Occipital lobe (tissue), 1 donor: ENCODE measurements at regions not wholly inside any gene's neighbourhood (a gene's known extent, or its start where the extent isn't known, plus 50 kb on each side); places are given as distances from the start of the nearest gene placed in this dataset.

ENCODE experiments used
- DNase-seq: peaks from one replicate; lab custom pipeline; 2025; lab: John Stamatoyannopoulos, UW

DNA sequence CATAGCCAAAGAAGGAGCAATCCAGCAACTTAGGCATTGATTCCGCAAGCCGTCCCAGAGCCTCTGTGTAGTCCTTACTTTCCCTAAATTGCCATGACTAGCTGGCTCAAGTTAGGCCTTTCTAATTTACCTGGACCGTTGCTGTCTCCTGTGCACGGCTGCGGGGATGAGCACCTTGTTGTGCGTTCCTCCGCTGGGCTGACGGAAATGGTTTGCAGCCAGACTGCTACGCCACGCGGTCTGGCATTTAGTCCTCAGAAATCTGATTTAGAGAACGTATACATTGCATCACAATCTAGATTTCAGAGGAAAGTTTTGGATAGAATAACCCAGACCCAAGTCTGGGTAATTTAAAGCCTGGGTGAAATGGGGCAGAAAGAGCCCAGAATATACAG, 133.2 kb upstream of the ARHGAP5 start:
- no peak for DNase-seq

DNA sequence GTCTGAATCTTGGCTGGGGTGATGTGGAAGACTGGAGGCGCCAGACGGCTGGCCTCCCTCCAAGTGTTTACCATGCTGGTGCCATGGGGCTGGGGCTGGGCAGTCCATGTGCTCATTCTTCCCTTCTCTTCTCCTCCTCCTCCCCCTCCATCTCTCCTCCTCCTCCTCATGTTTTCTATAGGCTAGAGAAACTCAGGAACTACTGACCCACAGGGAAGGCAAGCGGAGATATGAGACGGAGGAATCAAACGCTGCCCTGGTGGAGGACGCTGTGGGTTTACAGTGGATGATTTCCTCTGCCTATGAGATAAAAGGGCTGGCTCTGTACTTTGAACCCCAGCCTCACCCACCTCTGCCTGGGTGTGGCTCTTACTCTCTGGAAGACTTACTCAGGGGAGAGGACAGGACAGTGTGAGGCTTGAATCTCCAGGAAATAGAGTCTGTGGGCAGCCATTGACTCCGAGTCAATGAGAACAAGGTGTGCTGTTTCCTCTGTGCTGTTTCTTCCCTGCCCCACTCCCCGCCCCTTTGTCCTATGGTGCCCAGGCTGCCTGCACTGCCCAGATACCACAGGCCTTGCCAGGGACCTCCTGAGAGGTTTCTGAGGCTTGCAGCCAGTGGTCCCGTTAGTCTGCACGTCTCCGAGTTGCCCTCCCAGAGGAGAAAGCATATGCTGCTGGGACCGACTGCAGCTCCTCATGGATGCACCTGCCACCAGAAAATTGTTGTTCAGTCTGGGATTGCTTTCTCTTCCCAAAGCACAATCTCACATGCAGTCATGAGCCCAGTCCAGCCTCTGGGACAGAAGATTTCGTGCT, 132.6 kb upstream of the ARHGAP5 start:
- DNase-seq, result no peak

DNA sequence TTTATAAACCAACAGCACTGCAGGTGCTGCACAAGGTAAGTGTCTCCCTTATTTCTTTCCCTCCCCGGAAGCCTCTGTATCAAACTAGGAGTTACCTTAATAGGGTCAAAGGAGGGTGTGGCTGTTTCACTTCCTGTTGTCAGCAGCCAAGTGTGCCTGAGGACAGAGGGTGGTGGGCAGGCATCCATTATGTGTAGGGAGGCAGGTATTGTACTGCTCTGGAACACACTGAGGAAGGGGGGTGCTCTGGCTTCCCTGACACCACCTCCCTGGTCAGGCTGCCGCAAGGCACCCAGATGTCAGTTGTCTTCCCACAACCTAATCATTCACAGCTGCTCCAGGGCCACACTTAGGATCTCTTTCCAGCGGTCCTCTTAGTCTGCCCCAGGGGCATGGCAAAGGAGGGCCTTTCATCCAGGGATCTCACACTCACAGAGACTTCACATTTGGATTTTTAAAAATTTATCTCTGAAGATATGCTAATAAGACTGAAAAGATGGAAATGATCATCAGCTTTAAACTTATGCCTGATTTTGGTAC, 132.0 kb upstream of the ARHGAP5 start:
- no peak for DNase-seq

DNA sequence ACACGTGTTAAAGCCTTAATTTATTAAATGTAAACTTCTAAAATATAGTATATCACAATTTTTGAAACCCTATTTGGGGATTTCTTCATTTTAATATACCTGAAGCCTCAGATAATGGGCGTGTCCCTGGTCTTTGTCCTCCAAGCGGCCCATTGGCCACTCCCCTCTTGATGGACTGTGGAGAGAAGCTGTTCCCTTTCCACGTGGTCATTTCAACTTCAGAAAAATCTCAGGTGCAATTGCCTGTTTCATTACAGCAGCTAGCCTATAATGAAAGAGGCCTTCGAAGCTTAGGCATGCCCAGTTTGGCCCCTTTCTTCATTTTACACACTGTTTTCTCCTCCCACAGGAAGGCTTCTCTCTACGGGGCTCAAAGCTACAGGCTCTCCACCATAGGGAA, 131.4 kb upstream of the ARHGAP5 start:
- DNase-seq, result no peak

DNA sequence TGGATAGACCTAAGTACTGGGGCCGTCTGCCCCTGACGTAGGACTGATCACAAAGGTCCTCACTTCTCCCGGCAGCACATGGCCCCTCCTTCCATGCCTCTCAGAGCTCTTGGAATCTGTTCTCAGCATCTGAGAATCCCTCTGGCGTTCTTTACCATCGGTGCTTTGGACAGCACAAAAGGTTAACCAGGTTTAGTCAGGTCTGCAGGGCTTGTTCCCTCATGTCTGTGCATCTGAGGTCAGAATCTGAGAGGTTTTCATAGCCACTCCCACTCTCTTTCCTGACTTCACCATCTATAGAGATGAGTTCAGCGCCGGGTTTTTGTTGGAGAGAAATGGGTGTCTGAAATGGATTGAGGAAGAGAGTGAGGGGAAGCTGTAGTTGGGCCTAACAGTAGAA, 130.0 kb upstream of the ARHGAP5 start:
- DNase-seq, result no peak

DNA sequence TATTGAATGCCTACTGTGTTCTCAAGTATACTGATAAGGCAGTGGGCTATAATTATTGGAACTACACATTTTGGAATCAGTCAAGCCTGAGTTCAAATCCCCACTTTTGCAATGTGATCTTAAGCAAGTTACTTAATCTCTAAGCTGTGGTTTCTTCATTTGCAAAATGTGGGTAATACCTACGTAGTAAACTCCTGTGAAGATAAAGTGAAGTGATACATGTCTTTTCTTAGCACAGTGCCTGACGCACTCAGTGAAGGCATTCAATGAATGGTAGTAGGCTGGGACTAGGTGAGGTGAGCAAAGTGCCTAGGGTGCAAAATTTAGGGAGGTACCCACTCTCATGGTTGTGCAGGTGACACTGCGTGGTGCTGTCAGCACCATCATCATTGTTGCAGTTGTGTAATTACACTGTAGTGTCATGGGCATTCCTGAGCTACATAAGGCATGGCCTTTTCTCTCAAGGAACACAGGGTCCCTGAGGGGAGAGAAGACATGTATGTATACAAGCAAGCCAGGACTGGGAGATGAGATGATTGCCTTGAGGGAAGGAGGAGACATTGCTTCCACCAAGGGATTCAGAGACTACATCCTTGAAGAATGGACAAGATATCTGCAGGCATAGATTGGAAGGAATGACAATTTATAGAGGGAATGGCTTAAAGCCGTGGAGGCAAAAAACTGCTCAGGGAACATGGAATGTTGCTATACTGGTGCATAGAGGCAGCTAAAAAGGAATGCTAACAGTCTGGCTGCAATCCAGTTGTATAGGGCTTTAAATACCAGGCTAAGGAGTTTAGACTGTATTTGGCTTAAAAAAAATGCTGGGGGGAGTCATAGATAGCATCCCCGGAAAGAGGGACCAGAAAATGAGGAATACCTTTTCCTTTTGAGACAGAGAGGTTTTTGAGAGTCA, 129.2 kb upstream of the ARHGAP5 start:
- DNase-seq, result no peak

DNA sequence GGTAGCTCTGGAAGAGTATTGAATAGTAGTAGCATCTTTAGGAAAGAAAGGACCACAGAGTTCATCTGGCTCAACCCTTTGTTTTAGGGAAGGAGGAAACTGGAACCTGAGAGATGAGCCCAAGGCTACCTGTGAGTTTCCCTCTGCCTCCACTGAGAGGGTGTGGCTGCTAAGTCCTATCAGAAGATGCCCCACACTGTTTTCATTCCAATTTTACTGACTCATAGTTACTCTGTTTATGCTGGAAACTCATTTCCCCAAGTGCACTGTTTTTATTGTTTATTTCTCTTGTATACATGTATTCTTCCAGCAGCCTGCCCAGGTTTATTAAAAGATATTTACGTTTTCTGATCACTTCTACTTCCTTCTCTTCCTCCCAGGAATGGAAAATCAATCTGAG, 127.4 kb upstream of the ARHGAP5 start:
- DNase-seq, result no peak

DNA sequence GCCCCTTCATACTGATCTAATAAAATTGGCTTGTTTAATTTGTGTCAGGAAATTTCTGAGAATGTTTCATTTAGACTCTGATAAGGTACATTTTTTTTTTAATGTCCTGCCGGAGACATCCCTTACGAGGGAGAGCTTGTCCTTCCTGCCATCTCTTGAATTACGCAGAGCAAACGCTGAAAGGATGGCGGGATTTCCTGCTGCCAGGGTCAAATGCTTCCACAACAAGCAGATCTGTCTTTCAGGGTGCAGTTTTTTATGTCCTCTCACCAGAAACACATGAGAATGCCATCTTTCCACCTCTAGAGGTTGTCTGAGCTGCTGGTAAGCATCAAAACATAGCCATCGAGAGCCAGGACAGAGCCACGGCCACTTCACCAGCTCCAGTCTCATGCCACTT, 126.8 kb upstream of the ARHGAP5 start:
- DNase-seq, result no peak

DNA sequence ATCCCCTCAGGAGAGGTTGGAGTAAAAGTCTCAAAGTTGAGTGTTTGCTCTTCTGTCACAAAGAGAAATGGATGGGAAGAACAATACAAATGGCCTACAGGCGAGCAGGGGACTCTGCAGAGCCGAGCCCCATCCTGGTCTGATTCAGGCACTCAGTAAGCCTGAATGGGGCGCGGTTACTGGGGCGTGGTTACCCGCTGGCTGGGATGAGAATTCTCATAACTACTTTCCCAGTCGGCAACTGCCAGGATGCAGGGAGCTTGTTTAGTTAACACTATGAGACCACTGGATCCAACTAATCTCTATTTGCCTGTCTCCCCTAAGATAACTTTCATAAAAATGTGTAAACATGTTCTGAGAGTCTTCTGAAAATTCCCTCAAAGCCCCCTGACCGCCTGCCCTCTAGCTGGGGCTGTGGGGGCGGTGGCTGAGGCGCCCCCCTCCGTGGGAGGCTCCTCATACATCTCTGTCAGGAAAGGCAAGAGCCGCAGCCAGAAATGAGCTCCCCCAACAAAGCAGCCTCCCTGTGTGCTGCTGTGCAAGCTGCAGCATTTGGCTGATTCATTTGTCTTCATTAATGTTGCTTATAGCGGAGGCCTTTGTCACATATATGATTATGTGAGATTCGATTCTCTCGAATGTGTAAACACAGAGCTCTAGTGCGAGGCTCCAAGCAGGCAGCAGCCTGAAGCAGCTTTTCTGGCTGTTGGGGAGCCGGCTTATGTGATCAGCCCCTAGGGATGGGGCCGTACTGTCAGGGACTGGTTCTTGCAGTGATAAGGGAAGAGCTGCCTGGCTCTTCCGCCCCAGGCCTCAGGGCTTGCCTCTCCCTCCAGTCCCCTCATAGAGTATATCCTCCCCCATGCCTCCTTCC, 126.1 kb upstream of the ARHGAP5 start:
- DNase-seq, result no peak

DNA sequence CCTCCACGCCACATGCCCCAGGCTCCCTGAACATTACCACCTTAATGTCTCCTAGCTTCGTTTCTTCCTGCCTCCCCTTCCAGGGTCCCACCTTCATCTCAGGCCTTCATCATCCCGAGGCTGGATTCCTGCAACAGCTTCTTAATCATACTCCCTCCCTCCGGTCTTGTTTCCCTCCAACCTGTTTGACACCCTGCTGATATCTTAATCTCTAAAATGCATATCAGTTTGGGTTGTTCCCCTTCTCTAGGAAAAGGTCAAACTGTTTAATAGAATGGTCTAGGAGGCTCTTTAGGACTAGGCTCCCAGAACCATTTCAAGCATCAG, 125.5 kb upstream of the ARHGAP5 start:
- no peak for DNase-seq

DNA sequence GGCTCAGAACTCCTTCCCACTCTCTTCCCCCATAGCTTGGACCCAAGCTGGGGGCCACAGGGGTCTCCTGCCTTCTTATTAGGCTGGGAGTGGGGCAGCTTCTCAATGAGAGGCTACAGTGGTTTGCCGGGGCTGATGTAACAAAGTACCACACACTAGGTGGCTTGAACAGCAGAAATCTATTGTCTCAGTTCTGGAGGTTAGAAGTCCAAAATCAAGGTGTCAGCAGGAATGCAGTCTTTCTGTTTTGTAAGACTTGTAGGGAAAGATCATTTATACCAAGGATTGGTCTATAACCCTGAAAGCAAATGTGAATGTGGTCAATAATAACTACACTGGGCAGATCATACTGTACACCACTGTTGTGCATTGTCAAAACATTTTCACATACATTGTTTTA, 124.5 kb upstream of the ARHGAP5 start:
- no peak for DNase-seq

DNA sequence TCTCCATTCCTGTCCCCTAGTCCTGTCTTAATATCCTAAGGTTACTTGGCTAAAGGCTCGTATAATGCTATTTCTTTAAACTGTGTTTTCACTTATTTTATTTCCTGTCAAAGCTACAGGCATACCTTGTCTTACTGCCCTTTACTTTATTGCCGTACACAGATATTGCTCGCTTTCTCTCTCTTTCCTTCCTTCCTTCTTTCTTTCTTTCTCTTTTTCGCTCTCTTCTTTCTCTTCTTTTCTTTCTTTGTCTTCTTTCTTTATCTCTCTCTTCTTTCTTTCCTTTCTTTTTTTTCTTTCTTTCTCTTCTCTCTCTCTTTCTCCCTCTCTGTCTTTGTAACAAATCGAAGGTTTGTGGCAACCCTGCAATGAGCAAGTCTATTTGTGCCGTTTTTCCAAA, 123.9 kb upstream of the ARHGAP5 start:
- no peak for DNase-seq

DNA sequence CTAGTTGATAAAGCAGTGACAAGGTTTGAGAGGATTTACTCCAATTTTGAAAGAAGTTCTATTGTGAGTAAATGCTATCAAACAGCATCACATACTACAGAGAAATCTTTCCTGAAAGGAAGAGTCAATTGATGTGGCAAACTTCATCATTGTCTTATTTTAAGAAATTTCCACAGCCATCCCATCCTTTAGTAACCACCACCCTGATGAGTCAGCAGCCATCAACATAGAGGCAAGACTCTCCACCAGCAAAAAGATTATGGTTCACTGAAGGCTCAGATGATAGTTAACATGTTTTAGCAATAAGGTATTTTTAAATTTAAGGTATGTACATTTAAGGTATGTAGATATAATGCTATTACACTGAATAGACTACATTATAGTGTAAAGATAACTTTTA, 122.1 kb upstream of the ARHGAP5 start:
- DNase-seq, result no peak

DNA sequence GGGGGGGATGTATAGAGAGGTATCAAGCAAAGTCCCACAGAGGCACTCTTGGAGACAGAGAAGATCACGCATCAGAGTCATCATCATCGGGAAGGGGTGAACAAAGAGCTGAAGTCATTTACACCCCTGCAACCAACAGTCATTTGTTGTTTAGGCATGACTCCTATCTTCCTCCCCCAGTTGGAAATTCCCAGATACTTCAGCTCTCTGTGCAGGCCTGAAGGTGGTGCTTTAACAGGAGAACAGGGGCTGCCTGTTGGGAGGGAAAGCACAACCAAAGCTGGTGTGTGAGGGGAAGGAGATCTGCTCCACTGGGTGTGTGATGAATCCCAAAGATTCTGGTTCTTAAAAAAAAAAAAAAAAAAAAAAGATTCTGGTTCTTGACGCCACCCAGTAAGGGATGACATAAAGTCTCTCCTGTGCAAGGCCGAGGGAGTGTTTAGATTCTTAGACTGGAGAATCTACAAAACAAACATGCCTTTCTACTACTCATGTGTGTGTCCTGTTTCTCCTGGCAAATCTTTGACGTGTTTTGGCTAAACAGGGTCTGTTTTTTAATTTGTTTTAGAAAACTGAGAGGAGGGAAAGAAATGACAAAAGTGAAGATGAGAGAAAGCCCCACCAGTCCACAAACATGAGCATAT, 121.0 kb upstream of the ARHGAP5 start:
- no peak for DNase-seq

DNA sequence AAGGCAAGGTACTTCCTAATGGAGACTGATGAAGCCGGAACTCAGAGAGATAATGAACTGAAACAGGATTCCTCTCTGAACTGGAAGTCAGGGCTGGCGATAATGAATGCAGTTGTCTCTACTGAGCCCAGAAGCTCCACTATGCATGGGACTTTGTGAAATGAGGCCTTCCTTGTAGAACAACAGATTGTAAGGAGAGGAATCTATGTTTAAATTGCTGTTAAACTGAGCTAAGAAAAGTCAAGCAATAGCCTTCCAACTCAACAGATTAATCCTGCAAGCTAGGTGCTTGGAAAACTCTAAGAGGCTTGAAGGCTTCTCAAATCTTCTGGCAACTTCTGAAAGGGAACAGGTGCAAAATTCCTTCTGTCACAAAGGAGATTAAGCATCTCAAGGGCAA, 119.5 kb upstream of the ARHGAP5 start:
- no peak for DNase-seq

DNA sequence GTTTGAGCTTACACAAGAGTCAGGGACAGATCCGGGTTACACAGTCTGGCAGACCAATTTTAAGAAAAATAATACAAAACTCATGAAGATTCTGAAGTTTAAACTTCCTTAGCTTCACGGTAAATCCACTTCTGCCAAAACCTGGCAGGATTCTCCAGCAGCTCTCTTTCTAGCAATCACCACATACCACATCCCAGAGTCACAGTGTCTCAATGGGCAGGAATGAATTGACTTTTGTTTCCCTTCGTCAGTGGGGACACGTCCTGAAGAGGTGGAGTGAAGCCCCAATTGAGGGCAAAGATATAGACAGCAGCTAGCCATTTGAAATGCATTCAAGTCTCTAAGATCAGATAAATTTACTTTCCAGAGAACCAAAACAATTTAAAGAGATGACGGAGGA, 117.1 kb upstream of the ARHGAP5 start:
- no peak for DNase-seq

DNA sequence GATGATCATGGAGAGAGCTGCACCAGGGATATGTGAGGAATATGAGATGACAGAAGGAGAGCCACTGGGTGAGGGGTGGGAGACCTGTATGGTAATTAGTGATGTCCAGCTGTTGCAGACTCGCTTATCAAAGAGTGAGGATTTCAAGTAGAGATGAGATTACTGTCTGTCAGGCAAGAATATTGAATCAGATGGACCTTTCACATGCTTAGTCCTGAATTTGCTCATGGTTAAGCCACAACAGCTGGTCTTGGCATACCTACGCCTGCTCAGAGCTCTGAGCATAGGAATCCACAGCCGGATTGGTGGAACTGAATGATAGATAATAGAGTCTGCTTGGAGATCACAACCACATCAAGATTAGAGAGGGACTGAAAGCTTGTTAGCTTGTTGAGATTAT, 115.2 kb upstream of the ARHGAP5 start:
- DNase-seq, result no peak

DNA sequence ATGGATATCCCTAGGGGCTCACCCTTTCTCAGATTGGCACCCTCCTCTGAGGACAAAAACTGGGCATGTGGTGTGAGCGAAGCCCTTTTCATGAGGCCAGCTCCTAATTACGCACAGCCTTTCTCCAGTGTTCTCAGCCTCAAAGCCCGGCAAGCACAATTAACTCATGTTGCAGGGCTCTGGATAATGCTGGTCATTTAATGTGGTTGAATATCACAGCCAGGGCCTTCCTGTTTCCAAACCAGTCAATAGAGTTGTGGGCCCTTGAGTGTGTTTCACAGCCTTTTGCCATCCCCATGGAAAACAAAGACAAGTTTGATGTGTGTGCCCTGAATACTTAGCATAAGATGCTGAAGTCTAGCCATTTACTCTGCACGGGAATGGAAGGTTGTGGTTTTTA, 114.2 kb upstream of the ARHGAP5 start:
- DNase-seq, result no peak

DNA sequence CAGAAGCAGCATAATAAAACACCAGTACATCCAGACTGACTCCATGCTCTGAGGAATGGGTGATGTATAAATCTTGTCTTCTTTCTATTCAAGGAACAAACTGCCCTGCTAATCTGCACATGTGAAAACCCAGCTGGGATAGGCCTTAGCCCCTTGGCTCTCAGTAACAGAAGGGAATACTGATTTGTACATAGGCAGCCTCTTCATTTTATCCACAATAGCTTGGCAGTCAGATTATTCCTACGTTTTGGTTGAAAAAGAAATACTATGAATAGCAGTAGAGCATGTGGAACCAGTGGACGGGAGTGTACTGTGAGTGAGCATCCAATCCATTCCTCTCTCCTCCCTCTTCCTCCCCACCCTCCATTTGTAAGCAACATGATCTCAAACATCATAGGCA, 113.5 kb upstream of the ARHGAP5 start:
- no peak for DNase-seq

DNA sequence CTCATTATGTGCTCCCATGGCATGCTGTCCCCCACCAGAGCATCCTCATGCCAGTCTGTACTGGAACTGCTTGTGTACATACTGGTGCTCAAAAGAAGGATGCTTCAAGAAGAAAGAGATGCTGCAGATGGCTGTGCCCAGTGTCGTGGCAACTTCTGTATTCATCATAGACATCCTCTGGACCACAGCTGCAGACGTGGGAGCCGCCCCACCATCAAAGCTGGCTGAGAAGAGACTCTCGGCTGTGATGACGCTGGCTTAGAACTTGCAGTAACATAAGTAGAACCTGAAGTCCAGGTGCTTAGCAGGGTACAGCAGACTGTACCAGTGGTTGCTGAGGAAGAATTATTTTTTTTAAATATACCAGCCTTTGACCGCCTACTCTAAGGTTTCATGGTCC, 112.6 kb upstream of the ARHGAP5 start:
- DNase-seq, result no peak

DNA sequence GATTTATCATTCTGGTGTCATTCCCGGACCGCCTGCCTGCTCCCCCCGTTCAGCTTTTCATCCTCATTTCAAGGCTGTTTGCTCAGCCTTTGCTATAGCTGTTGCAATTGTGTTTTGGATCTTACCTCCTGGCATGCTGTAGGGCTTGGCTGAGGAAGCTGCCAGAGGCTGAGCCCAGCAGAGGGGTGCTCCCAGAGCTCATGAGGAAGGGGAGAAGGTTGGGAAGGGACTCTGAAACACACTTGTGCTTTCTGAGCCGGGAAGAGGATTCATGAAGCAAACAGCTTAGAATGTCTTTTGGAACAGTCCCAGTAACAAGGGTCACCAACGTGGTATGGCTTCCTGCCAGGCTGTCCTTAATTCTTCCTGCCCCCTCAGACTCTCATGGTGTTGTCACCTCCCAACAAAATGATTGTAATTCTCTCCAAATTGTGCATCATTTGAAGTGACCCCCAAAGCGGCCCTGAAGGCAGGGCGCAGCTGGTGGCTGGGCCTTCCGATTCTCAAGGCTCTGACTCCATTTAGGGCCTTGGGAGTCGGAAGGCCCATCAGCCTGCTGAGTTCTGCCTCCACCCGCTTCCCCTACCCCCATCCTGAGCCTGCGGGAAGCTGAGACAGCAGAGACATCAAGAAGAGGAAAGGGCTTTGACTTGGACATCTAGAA, 111.9 kb upstream of the ARHGAP5 start:
- no peak for DNase-seq
